Pancreas (tissue), 10 donors: ENCODE measurements at regions not wholly inside any gene's neighbourhood (a gene's known extent, or its start where the extent isn't known, plus 50 kb on each side); places are given as distances from the start of the nearest gene placed in this dataset.

Source experiments
- ATAC-seq, 4 donors: fragments of 200-7000 bp; cut with Tn5 transposase; one replicate each; pipeline versions ENCODE4 v1.8.0 to v1.9.1; 2020; ENCODE audit warnings: mild to moderate bottlenecking in 4 of 4, moderate library complexity in 4 of 4
- DNase-seq, 6 donors: peaks; one replicate each; pipeline ENCODE4 v3.0.0-alpha.2; 2020
- FAIRE-seq: peaks from 2 replicates; lab custom pipeline; 2012; peaks lifted over from hg19 to GRCh38; lab: Jason Lieb, UNC
- H3K27ac ChIP-seq, 4 donors: fragments of 200-600 bp; sonication (generic); 1 replicate in 3 of 4; 2 replicates in 1 of 4; pipeline versions ENCODE4 v1.5.0 to v1.8.0; 2020
- H3K27me3 ChIP-seq, 4 donors: fragments of 200-600 bp; one replicate each; pipeline ENCODE4 v1.8.0; 2021
- H3K36me3 ChIP-seq, 3 donors: fragments of 200-600 bp; sonication (generic) in 1 of 3; one replicate each; pipeline versions ENCODE4 v1.5.0 to v1.8.0; 2020 to 2021
- H3K4me1 ChIP-seq, 3 donors: fragments of 200-600 bp; one replicate each; pipeline ENCODE4 v1.8.0; 2021
- H3K4me3 ChIP-seq, 4 donors: fragments of 200-600 bp; sonication (generic) in 2 of 4; one replicate each; pipeline versions ENCODE4 v1.5.0 to v1.8.0; 2020 to 2021
- H3K9me3 ChIP-seq, 4 donors: fragments of 200-600 bp; one replicate each; pipeline ENCODE4 v1.8.0; 2021
- WGBS, 2 donors: extraction: QIAGEN DNeasy Blood & Tissue Kit; methylation state at CpG; one replicate each; pipeline ENCODE4 v1.1.7; 2013; 5-methylcytosine and 5-hydroxymethylcytosine counted together
- intact Hi-C, 3 donors: fragments of 100-400 bp; cut with DNase I; formaldehyde crosslinking; loops; one replicate each; pipeline versions ENCODE4 v1.11.1 to v1.14.2; 2022
- TF ChIP-seq, protein P1 (sequence below), 4 donors: fragments of 200-600 bp; sonication (generic) in 3 of 4; IDR thresholded peaks; one replicate each; pipeline versions ENCODE4 v1.5.0 to v1.8.0; 2021; ENCODE audit warnings: antibody characterized with exemption in 4 of 4
- donor health status: healthy with polysubstance abuse.
- donor health status: DM: no; HTN: no; CAD: no; lungs with moderate emphysema.
- donor health status: DM: no; HTN: no; CAD: no.
- donor health status: control.
- donor health status: control.
- donor health status: Bipolar disorder and iron deficiency.
- donor health status: DM: yes; HTN: yes; CAD: no.
- donor health status: DM: no; HTN: no; CAD: no.
- donor health status: DM: no; HTN: no; CAD: no.
- donor health status: DM: yes; HTN: yes; CAD: no.

DNA sequence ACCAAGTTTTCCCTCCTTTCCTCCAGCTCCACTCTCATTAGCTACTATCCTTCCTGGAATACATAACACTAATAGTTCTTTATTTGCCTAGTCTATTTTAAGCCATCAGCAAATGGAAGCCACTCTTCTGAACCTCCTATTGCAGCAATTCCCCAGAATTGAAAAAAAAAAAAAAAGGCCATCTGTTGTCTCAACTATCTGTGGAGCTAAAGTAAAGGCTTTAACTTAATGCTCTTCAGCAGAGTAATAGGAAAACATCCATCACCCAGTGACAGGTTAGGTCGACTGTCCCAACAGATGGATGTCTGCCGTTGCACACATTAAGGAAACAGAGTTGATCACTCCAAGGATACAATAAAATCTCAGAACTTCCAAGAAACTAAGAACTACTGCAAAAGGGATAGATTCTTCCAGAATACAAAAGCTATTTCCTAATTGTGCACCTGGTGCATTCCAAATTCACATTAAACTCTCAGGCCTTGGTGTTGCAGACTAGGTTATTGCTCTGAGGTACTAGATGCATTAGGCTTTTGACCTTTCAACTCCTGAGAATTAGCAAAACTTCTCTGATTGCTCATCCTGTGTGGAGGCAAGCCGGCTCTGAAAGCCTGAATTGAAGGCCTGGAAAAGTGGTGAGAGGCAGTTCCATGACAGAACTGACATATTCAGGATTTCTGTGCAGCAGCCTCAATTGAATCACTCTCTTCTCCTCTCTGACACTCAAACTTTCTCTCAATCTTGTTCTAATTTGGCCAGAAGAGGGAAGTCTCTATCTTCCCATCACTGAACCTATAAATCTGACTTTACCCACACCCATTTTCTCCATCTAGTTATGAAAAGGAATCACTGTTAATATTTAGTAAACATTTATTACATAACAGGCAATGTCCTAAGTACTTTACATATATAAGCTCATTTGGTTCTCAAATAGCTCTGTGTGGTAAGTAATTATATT, 238.4 kb upstream of the HMGA2 start:
- intact Hi-C loops: no loop called here
- DNase-seq: no peak

DNA sequence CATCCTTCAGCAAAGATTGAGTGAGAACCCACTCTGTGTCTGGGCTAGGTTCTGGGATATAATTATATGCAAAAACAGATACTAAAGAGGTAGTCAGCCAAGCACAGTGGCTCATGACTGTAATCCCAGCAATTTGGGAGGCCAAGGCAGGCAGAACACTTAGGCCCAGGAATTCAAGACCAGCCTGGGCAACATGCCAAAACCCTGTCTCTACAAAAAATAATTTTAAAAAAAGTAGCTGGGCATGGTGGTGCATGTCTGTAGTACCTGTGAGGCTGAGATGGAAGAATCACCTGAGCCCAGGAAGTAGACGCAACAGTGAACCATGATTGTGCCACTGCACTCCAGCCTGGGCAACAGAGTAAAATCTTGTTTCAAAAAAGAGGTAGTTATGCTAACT, 237.5 kb upstream of the HMGA2 start:
- 84 to 87% methylated on average over 1 of the region's 1 CpG for WGBS, 2 donors
- TF ChIP-seq, protein P1, sequence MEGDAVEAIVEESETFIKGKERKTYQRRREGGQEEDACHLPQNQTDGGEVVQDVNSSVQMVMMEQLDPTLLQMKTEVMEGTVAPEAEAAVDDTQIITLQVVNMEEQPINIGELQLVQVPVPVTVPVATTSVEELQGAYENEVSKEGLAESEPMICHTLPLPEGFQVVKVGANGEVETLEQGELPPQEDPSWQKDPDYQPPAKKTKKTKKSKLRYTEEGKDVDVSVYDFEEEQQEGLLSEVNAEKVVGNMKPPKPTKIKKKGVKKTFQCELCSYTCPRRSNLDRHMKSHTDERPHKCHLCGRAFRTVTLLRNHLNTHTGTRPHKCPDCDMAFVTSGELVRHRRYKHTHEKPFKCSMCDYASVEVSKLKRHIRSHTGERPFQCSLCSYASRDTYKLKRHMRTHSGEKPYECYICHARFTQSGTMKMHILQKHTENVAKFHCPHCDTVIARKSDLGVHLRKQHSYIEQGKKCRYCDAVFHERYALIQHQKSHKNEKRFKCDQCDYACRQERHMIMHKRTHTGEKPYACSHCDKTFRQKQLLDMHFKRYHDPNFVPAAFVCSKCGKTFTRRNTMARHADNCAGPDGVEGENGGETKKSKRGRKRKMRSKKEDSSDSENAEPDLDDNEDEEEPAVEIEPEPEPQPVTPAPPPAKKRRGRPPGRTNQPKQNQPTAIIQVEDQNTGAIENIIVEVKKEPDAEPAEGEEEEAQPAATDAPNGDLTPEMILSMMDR (IDR thresholded peaks at IDR 0.05): no peak
- no peak overlapping the region for H3K4me3 ChIP-seq
- H3K9me3 ChIP-seq: no peaks in the 10 kb centered on the region
- intact Hi-C loops: no loop called here
- H3K36me3 ChIP-seq: no peaks in the 10 kb centered on the region
- FAIRE-seq (no peak), DNase-seq (no peak), ATAC-seq (peak in 2 of 4 donors; percentile 17 to 18)
- no peak overlapping the region for H3K27ac ChIP-seq
- H3K27me3 ChIP-seq: no peaks in the 10 kb centered on the region
- no peaks in the 10 kb centered on the region for H3K4me1 ChIP-seq

More for the DNA sequence above, 238.4 kb upstream of the HMGA2 start:
- 53 to 57% methylated on average over 3 of the region's 3 CpGs for WGBS, 2 donors
- Histone ChIP-seq H3K36me3 (no peaks in the 10 kb centered on the region), H3K4me1 (no peaks in the 10 kb centered on the region), H3K4me3 (no peak overlapping the region), H3K27ac (no peak overlapping the region), H3K27me3 (no peaks in the 10 kb centered on the region), H3K9me3 (no peaks in the 10 kb centered on the region)
- ATAC-seq (peak in 3 of 4 donors; percentile 23 to 82 (median 71)), FAIRE-seq (no peak)
- TF ChIP-seq, protein P1 (IDR thresholded peaks at IDR 0.05): no peak

DNA sequence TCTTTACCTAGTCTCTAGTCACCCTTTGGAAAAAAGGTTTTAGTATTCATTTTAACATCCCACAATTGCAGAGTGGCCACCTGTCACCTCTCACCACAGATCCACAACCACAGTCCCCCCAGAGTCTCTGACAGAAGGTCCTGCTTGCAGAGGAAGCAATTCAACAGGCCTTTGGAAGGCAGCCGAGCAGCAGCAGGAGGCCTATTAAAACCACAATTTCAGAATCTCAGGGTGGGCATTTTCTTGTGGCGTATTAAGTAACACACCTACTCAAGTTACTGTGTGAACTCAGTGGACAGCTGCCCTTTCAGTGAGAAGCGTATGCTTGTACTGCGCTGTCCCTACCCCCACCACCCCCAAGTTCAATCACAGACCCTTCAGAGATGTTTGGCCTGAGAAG, 234.0 kb upstream of the HMGA2 start:
- WGBS, 2 donors: 93 to 94% methylated on average over 4 of the region's 4 CpGs
- no peak overlapping the region for H3K27ac ChIP-seq
- H3K36me3 ChIP-seq: no peaks in the 10 kb centered on the region
- no peaks in the 10 kb centered on the region for H3K9me3 ChIP-seq
- no peak for FAIRE-seq
- DNase-seq: no peak
- no peaks in the 10 kb centered on the region for H3K4me1 ChIP-seq
- no peak for ATAC-seq
- no peak overlapping the region for H3K4me3 ChIP-seq
- intact Hi-C loops: no loop called here
- no peaks in the 10 kb centered on the region for H3K27me3 ChIP-seq
- TF ChIP-seq, protein P1 (IDR thresholded peaks at IDR 0.05): no peak

DNA sequence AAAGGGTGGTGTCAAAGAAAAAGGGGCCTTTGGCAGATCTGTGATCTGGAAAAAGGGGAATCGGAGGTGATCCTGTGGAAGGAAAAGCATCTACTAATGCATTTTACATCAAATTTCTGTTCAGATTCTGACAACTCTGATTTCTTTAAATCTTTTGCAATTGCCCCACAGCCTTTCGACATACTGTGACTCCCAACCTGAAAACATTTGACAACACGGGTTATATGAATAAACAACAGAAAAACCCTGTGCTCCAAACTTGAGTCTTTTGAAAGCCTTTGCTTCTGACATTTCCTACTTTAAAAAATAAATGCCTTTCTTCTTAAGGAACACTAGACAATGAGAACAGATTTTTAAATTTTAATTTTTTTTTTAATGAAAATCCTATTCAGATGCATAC, 231.9 kb upstream of the HMGA2 start:
- no peak overlapping the region for H3K4me3 ChIP-seq
- ATAC-seq: no peak
- WGBS, 2 donors: 72 to 89% methylated on average over 3 of the region's 3 CpGs
- H3K27ac ChIP-seq: no peak overlapping the region
- H3K4me1 ChIP-seq: no peaks in the 10 kb centered on the region
- TF ChIP-seq, protein P1 (IDR thresholded peaks at IDR 0.05): no peak
- H3K27me3 ChIP-seq: no peaks in the 10 kb centered on the region
- no peaks in the 10 kb centered on the region for H3K9me3 ChIP-seq
- no peak for FAIRE-seq
- intact Hi-C loops: no loop called here
- no peak for DNase-seq
- H3K36me3 ChIP-seq: no peaks in the 10 kb centered on the region

DNA sequence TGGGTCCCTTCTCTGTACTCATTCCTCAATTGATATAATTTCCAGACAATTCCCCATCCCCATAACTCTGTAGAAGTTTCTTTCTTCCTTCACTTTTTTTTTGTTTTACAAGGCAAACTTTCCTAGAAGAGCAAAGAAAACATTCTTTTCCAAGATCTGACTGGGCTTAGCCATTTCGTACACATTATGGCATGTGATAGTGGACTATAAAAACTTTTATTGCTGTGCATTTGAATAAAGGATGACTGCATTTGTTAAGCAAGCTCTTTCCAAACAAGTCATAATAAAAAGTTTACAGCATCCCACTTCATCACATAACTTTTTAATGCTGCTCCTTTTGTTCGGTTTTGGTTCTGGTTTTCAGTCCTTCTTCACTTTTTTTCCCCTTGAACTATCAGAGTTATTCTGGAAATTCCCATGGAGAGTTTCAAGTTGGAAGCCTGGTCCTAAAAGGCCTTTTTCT, 231.0 kb upstream of the HMGA2 start:
- Histone ChIP-seq H3K36me3 (no peaks in the 10 kb centered on the region), H3K4me1 (no peaks in the 10 kb centered on the region), H3K27me3 (no peaks in the 10 kb centered on the region), H3K4me3 (no peak overlapping the region), H3K27ac (no peak overlapping the region), H3K9me3 (no peaks in the 10 kb centered on the region)
- no peak for DNase-seq
- 69 to 79% methylated on average over 2 of the region's 2 CpGs for WGBS, 2 donors
- no peak for ATAC-seq
- peak; percentile 5 for FAIRE-seq
- intact Hi-C loops: no loop called here
- TF ChIP-seq, protein P1 (IDR thresholded peaks at IDR 0.05): no peak
